ENCODE measurements at regions not wholly inside any gene's neighbourhood (a gene's known extent, or its start where the extent isn't known, plus 50 kb on each side); places are given as distances from the start of the nearest gene placed in this dataset.

DNA sequence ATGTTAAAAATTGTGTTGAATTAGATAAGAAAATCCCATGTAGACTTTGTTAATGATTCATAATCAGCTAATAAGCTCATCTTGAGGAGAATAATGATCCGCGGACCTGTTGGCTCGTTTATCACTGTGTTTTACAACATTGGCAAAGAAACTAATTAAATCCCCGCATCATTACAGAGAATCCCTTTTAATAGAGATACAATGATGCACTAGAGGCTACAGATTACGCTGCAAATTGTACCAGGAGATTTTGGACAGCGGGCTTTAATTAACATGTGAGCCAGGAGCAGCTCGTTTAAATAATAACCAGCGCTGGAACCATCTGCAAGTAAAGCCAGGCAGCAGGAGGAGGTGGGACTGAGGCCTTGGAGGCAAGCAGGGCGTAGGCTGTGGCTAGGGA, 280.3 kb upstream of the POU3F1 start:
- Histone ChIP-seq H3K9me3 (no peaks in the 10 kb centered on the region), H3K4me1 (no peaks in the 10 kb centered on the region), H3K4me3 (no peak overlapping the region), H3K27ac (no peak overlapping the region), H3K36me3 (no peaks in the 10 kb centered on the region), H3K27me3 (ENCODE audit: low read depth) (no peaks in the 10 kb centered on the region)
- intact Hi-C loops (cut with DNase I): no loop called here
- TF ChIP-seq, protein P1, sequence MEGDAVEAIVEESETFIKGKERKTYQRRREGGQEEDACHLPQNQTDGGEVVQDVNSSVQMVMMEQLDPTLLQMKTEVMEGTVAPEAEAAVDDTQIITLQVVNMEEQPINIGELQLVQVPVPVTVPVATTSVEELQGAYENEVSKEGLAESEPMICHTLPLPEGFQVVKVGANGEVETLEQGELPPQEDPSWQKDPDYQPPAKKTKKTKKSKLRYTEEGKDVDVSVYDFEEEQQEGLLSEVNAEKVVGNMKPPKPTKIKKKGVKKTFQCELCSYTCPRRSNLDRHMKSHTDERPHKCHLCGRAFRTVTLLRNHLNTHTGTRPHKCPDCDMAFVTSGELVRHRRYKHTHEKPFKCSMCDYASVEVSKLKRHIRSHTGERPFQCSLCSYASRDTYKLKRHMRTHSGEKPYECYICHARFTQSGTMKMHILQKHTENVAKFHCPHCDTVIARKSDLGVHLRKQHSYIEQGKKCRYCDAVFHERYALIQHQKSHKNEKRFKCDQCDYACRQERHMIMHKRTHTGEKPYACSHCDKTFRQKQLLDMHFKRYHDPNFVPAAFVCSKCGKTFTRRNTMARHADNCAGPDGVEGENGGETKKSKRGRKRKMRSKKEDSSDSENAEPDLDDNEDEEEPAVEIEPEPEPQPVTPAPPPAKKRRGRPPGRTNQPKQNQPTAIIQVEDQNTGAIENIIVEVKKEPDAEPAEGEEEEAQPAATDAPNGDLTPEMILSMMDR (IDR thresholded peaks at IDR 0.05): no peak
- ATAC-seq: no peak
- no peak for DNase-seq

- Histone ChIP-seq H3K27ac (no peak overlapping the region), H3K9me3 (no peaks in the 10 kb centered on the region), H3K4me1 (no peaks in the 10 kb centered on the region), H3K4me3 (no peak overlapping the region), H3K27me3 (ENCODE audit: low read depth) (no peaks in the 10 kb centered on the region), H3K36me3 (no peaks in the 10 kb centered on the region)
- intact Hi-C loops (cut with DNase I): no loop called here
- DNase-seq (no peak), ATAC-seq (no peak)
- TF ChIP-seq, protein P1 (IDR thresholded peaks at IDR 0.05): no peak
These were observed 279.5 kb upstream of the POU3F1 start for GRCh38 chr1:38326135-38326534.

DNA sequence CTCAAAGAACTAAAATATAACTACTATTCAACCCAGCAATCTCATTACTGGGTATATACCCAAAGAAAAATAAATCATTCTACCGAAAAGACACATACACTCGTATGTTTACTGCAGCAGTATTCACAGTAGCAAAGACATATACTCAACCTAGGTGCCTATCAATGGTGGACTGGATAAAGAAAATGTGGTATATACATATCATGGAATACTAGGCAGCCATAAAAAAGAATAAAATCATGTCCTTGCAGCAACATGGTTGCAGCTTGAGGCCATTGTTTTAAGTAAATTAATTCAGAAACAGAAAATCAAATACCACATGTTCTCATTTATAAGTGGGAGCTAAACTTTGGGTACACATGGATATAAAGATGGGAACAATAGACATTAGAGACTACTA, 266.2 kb upstream of the POU3F1 start:
- H3K9me3 ChIP-seq: no peaks in the 10 kb centered on the region
- peaks cover 9% of the 10 kb centered on the region for H3K27me3 ChIP-seq (ENCODE audit: low read depth)
- no peaks in the 10 kb centered on the region for H3K4me1 ChIP-seq
- H3K36me3 ChIP-seq: no peaks in the 10 kb centered on the region
- DNase-seq: no peak
- H3K27ac ChIP-seq: no peak overlapping the region
- ATAC-seq: no peak
- TF ChIP-seq, protein P1 (IDR thresholded peaks at IDR 0.05): no peak
- intact Hi-C loops (cut with DNase I): no loop called here
- H3K4me3 ChIP-seq: no peak overlapping the region

DNA sequence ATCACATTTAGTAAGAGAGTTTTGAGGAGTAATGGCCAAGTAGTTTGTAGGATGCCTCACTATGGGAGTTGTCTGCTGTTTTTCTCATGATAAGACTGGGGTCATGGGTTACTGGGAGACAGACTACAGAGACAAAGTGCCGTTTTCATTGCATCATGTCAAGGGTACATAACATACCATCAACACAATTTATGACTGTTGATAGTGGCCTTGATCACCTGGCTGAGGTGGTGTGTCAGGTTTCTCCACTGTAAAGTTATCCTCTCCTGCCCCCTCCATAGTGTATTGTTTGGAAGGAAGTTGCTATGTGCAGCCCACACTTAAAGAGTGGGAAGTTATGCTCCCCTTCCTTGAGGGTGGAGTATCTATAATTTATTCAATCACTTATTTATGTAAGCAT, 263.5 kb upstream of the POU3F1 start:
- Histone ChIP-seq H3K4me3 (no peak overlapping the region), H3K9me3 (no peaks in the 10 kb centered on the region), H3K4me1 (no peaks in the 10 kb centered on the region), H3K27ac (no peak overlapping the region), H3K36me3 (no peaks in the 10 kb centered on the region), H3K27me3 (ENCODE audit: low read depth) (peaks cover 6% of the 10 kb centered on the region)
- ATAC-seq: no peak
- TF ChIP-seq, protein P1 (IDR thresholded peaks at IDR 0.05): no peak
- intact Hi-C loops (cut with DNase I): no loop called here
- DNase-seq: no peak

DNA sequence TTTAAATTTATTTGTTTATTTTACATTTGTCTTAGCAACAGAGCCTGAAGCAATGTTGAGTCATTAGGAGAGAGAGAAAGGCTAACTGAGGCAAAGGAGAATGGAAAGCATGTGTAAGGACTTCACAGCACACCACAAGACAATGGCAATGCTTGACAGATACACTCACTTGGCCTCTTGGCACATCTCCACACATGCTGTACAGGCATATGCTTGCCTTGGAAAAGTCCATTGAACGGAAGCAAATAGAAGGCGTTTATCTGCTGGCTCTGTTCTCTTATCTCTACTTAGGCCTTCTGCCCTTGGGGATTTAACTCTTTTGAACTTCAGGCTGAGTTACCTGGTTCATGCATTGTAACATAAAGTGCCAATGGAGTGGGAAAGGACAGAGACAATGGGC, 262.2 kb upstream of the POU3F1 start:
- Histone ChIP-seq H3K4me1 (no peaks in the 10 kb centered on the region), H3K4me3 (no peak overlapping the region), H3K9me3 (no peaks in the 10 kb centered on the region), H3K27ac (no peak overlapping the region), H3K36me3 (no peaks in the 10 kb centered on the region), H3K27me3 (ENCODE audit: low read depth) (peaks cover 5% of the 10 kb centered on the region)
- TF ChIP-seq, protein P1 (IDR thresholded peaks at IDR 0.05): no peak
- DNase-seq: no peak
- intact Hi-C loops (cut with DNase I): no loop called here
- ATAC-seq: no peak

- Histone ChIP-seq H3K4me3 (no peak overlapping the region), H3K36me3 (no peaks in the 10 kb centered on the region), H3K27ac (no peak overlapping the region), H3K27me3 (ENCODE audit: low read depth) (peaks cover 8% of the 10 kb centered on the region), H3K4me1 (no peaks in the 10 kb centered on the region), H3K9me3 (no peaks in the 10 kb centered on the region)
- ATAC-seq: no peak
- intact Hi-C loops (cut with DNase I): no loop called here
- TF ChIP-seq, protein P1 (IDR thresholded peaks at IDR 0.05): no peak
- DNase-seq: no peak
These were observed 259.1 kb upstream of the POU3F1 start for GRCh38 chr1:38305666-38306065.
